ENCODE measurements at regions not wholly inside any gene's neighbourhood (a gene's known extent, or its start where the extent isn't known, plus 50 kb on each side); places are given as distances from the start of the nearest gene placed in this dataset.

- H3K27ac ChIP-seq, result no peak overlapping the region
- TF ChIP-seq, protein P1, sequence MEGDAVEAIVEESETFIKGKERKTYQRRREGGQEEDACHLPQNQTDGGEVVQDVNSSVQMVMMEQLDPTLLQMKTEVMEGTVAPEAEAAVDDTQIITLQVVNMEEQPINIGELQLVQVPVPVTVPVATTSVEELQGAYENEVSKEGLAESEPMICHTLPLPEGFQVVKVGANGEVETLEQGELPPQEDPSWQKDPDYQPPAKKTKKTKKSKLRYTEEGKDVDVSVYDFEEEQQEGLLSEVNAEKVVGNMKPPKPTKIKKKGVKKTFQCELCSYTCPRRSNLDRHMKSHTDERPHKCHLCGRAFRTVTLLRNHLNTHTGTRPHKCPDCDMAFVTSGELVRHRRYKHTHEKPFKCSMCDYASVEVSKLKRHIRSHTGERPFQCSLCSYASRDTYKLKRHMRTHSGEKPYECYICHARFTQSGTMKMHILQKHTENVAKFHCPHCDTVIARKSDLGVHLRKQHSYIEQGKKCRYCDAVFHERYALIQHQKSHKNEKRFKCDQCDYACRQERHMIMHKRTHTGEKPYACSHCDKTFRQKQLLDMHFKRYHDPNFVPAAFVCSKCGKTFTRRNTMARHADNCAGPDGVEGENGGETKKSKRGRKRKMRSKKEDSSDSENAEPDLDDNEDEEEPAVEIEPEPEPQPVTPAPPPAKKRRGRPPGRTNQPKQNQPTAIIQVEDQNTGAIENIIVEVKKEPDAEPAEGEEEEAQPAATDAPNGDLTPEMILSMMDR (conservative IDR thresholded peaks at IDR 0.05), result no peak
Observed at GRCh38 chr6:8506126-8506525, 70.8 kb upstream of the SLC35B3 start.

DNA sequence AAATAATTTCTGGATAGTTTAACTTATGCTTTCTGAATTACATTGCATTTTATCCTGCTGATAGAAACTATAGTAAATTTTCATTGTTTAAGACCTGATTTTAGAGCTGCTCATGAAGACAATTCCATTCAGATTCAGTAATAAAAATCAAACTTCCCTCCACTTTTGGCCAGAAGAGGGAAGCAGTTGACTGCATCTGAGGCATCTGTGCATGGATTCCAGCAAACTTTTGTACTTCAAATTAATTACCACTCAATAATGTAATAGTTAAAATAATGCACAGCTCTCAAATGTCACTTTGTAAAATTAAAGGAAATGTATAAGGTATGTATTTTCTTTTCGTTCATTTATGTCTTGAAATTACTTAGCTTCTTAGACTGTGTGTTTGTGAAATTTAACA is 64.2 kb upstream of the SLC35B3 start:
- H3K27ac ChIP-seq, result no peak overlapping the region
- TF ChIP-seq, protein P1 (conservative IDR thresholded peaks at IDR 0.05), result peak; percentile 57

GRCh38 chr6:8494730-8495129 is 59.4 kb upstream of the SLC35B3 start:
- TF ChIP-seq, protein P1 (conservative IDR thresholded peaks at IDR 0.05), result no peak
- no peak overlapping the region for H3K27ac ChIP-seq

- H3K27ac ChIP-seq, result no peak overlapping the region
- TF ChIP-seq, protein P1 (conservative IDR thresholded peaks at IDR 0.05), result no peak
Observed at GRCh38 chr6:8492536-8493133, 57.3 kb upstream of the SLC35B3 start.

All from VCaP (cell line).